H1 (cell line): ENCODE measurements at regions not wholly inside any gene's neighbourhood (a gene's known extent, or its start where the extent isn't known, plus 50 kb on each side); places are given as distances from the start of the nearest gene placed in this dataset.

Experiments
- EGR1 ChIP-seq: IDR thresholded peaks from 2 replicates; pipeline ENCODE4 v1.6.1; 2011; ENCODE audit warnings: low read depth, low read length, borderline replicate concordance
- GABPA ChIP-seq: IDR thresholded peaks from 2 replicates; pipeline ENCODE4 v1.6.1; 2011; ENCODE audit warnings: mild to moderate bottlenecking, low read length, moderate library complexity, borderline replicate concordance; ENCODE audit not compliant: insufficient read depth
- JUND ChIP-seq: IDR thresholded peaks from 2 replicates; pipeline ENCODE4 v1.6.1; 2011; ENCODE audit warnings: mild to moderate bottlenecking, improper control_type of control experiment, low read length
- POLR2AphosphoS5 ChIP-seq: IDR thresholded peaks from 2 replicates; pipeline ENCODE4 v1.6.1; 2011; ENCODE audit warnings: low read depth, low read length
- POU5F1 ChIP-seq: IDR thresholded peaks from 2 replicates; pipeline ENCODE4 v1.6.1; 2011; ENCODE audit warnings: low read depth, mild to moderate bottlenecking, low read length, moderate library complexity
- SP1 ChIP-seq: IDR thresholded peaks from 2 replicates; pipeline ENCODE4 v1.6.1; 2011; ENCODE audit warnings: low read depth, low read length
- TEAD4 ChIP-seq: IDR thresholded peaks from 2 replicates; pipeline ENCODE4 v1.6.1; 2012; ENCODE audit warnings: low read depth, low read length, inconsistent platforms, mixed read lengths
- TF ChIP-seq, protein P1 (sequence below), 3 experiments: IDR thresholded peaks; 1 replicate in 2 of 3; 2 replicates in 1 of 3; pipeline versions ENCODE4 v1.5.1 to v1.6.1; 2011; ENCODE audit warnings: low read length in 3 of 3, mild to moderate bottlenecking in 3 of 3, inconsistent platforms in 2 of 3, low read depth in 1 of 3, moderate library complexity in 1 of 3; ENCODE audit not compliant: insufficient read depth in 1 of 3; ENCODE audit errors: control extremely low read depth in 1 of 3

DNA sequence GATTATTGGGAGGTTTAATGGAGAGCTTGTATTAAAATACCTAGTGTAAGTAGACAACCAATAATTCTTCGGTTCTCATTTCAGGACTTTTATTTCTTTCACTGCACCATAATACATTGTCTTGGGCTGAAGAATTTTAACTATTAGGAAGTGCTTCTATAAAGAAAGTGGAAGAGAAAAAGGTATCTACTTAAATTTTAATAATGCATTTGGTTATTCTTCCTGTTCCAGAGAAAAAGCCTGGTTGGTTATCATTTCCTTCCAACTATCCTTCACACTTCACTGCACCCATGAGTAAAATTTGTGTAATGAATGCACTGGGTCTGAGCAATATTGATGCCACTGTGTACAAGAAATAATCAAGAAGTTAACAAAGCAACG is 629.0 kb upstream of the DPP6 start:
- no peak for TF ChIP-seq POLR2AphosphoS5
- no peak for TF ChIP-seq TEAD4
- TF ChIP-seq, protein P1, sequence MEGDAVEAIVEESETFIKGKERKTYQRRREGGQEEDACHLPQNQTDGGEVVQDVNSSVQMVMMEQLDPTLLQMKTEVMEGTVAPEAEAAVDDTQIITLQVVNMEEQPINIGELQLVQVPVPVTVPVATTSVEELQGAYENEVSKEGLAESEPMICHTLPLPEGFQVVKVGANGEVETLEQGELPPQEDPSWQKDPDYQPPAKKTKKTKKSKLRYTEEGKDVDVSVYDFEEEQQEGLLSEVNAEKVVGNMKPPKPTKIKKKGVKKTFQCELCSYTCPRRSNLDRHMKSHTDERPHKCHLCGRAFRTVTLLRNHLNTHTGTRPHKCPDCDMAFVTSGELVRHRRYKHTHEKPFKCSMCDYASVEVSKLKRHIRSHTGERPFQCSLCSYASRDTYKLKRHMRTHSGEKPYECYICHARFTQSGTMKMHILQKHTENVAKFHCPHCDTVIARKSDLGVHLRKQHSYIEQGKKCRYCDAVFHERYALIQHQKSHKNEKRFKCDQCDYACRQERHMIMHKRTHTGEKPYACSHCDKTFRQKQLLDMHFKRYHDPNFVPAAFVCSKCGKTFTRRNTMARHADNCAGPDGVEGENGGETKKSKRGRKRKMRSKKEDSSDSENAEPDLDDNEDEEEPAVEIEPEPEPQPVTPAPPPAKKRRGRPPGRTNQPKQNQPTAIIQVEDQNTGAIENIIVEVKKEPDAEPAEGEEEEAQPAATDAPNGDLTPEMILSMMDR (IDR thresholded peaks at IDR 0.05; ENCODE audit: control extremely low read depth in 1 of 3, insufficient read depth in 1 of 3, low read depth in 1 of 3, low read length in 3 of 3): no peak
- TF ChIP-seq JUND: no peak
- no peak for TF ChIP-seq GABPA
- no peak for TF ChIP-seq EGR1
- TF ChIP-seq SP1: no peak
- TF ChIP-seq POU5F1: no peak
